Bronchial epithelial cell (primary cell): ENCODE measurements at regions not wholly inside any gene's neighbourhood (a gene's known extent, or its start where the extent isn't known, plus 50 kb on each side); places are given as distances from the start of the nearest gene placed in this dataset.
"Not testable (repeated sequence)": the region's sequence is repeated elsewhere in the genome, so short reads cannot be mapped to it uniquely, and the experiment has no call there.

Experiments
- DNase-seq: peaks from one replicate; pipeline ENCODE4 v3.0.0-alpha.2; 2010; ENCODE audit warnings: low read depth
- FAIRE-seq: peaks from 2 replicates; lab custom pipeline; 2011; peaks lifted over from hg19 to GRCh38; lab: Jason Lieb, UNC
- H3K27me3 ChIP-seq: 2 replicates; pipeline ENCODE4 v1.5.1; 2011; ENCODE audit warnings: low read length; ENCODE audit not compliant: control insufficient read depth, insufficient read depth
- H3K36me3 ChIP-seq: 2 replicates; pipeline ENCODE4 v1.5.1; 2011; ENCODE audit warnings: low read length; ENCODE audit not compliant: control insufficient read depth, insufficient read depth
- H3K4me3 ChIP-seq: 2 replicates; pipeline ENCODE4 v1.5.1; 2011; ENCODE audit warnings: mild to moderate bottlenecking, low read depth, low read length, control low read depth
- CTCF ChIP-seq: IDR thresholded peaks from 2 replicates; pipeline ENCODE4 v1.5.1; 2011; ENCODE audit warnings: mild to moderate bottlenecking, moderate library complexity, low read length, control low read depth, inconsistent platforms; ENCODE audit not compliant: insufficient read depth, severe bottlenecking

- no peak overlapping the region for H3K4me3 ChIP-seq
- H3K36me3 ChIP-seq: no peaks in the 10 kb centered on the region
- no peaks in the 10 kb centered on the region for H3K27me3 ChIP-seq
- DNase-seq (no peak), FAIRE-seq (no peak)
- no peak for TF ChIP-seq CTCF
Observed at GRCh38 chr9:95573463-95573862, 56.7 kb upstream of the PTCH1 start.

- FAIRE-seq: no peak
- no peaks in the 10 kb centered on the region for H3K36me3 ChIP-seq
- TF ChIP-seq CTCF: no peak
- DNase-seq: no peak
- H3K27me3 ChIP-seq: no peaks in the 10 kb centered on the region
- no peak overlapping the region for H3K4me3 ChIP-seq
Observed at GRCh38 chr9:95572381-95573151, 55.8 kb upstream of the PTCH1 start.

- TF ChIP-seq CTCF: no peak
- no peak for DNase-seq
- Histone ChIP-seq H3K4me3 (no peak overlapping the region), H3K27me3 (no peaks in the 10 kb centered on the region), H3K36me3 (no peaks in the 10 kb centered on the region)
- FAIRE-seq: no peak
Observed at GRCh38 chr9:95570646-95571045, 53.9 kb upstream of the PTCH1 start.

GRCh38 chr9:95570150-95570549, 53.4 kb upstream of the PTCH1 start:
- no peak for FAIRE-seq
- no peak for DNase-seq
- H3K4me3 ChIP-seq: no peak overlapping the region
- no peaks in the 10 kb centered on the region for H3K36me3 ChIP-seq
- no peak for TF ChIP-seq CTCF
- H3K27me3 ChIP-seq: no peaks in the 10 kb centered on the region

- H3K36me3 ChIP-seq, DNase-seq, H3K27me3 ChIP-seq, H3K4me3 ChIP-seq: not testable (repeated sequence)
- peak; percentile 13 for FAIRE-seq
Observed at GRCh38 chr9:95568735-95569134, 52.0 kb upstream of the PTCH1 start.
